IMR-90 (cell line): ENCODE measurements at regions not wholly inside any gene's neighbourhood (a gene's known extent, or its start where the extent isn't known, plus 50 kb on each side); places are given as distances from the start of the nearest gene placed in this dataset.

Experiments
- CEBPB ChIP-seq: IDR thresholded peaks from 2 replicates; pipeline ENCODE4 v1.6.1; 2012; ENCODE audit warnings: low read depth, low read length, improper control_type of control experiment
- CTCF ChIP-seq: conservative IDR thresholded peaks from 2 replicates; pipeline ENCODE4 v1.5.1; 2012; ENCODE audit warnings: mild to moderate bottlenecking, low read depth, low read length, improper control_type of control experiment
- ELK1 ChIP-seq: fragments of 150-350 bp; IDR thresholded peaks from 2 replicates; pipeline ENCODE4 v1.6.1; 2016; ENCODE audit warnings: low read depth, mild to moderate bottlenecking, low read length, moderate library complexity, borderline replicate concordance
- FOS ChIP-seq: fragments of 150-350 bp; IDR thresholded peaks from 2 replicates; pipeline ENCODE4 v1.6.1; 2016; ENCODE audit warnings: low read depth, low read length
- MAFK ChIP-seq: IDR thresholded peaks from 2 replicates; pipeline ENCODE4 v1.6.1; 2012; ENCODE audit warnings: low read depth, low read length, improper control_type of control experiment
- MXI1 ChIP-seq: IDR thresholded peaks from 2 replicates; pipeline ENCODE4 v1.6.1; 2012; ENCODE audit warnings: low read depth, mild to moderate bottlenecking, low read length, moderate library complexity, borderline replicate concordance
- NFE2L2 ChIP-seq: fragments of 150-350 bp; IDR thresholded peaks from 2 replicates; pipeline ENCODE4 v1.6.1; 2016; ENCODE audit warnings: low read depth, mild to moderate bottlenecking, low read length
- POLR2A ChIP-seq: IDR thresholded peaks from 2 replicates; pipeline ENCODE4 v1.6.1; 2012; ENCODE audit warnings: mild to moderate bottlenecking, low read depth, low read length
- RAD21 ChIP-seq: IDR thresholded peaks from 2 replicates; pipeline ENCODE4 v1.6.1; 2012; ENCODE audit warnings: low read length, improper control_type of control experiment
- RCOR1 ChIP-seq: IDR thresholded peaks from 2 replicates; pipeline ENCODE4 v1.6.1; 2012; ENCODE audit warnings: mild to moderate bottlenecking, low read length, improper control_type of control experiment; ENCODE audit not compliant: insufficient replicate concordance
- SMC3 ChIP-seq: fragments of 150-350 bp; IDR thresholded peaks from 2 replicates; pipeline ENCODE4 v1.6.1; 2016; ENCODE audit warnings: low read depth, mild to moderate bottlenecking, antibody characterized with exemption, low read length, moderate library complexity
- TF ChIP-seq, protein P1 (sequence below): fragments of 150-350 bp; IDR thresholded peaks from 2 replicates; pipeline ENCODE4 v1.6.1; 2017; ENCODE audit warnings: mild to moderate bottlenecking, antibody characterized with exemption, low read length, low read depth

DNA sequence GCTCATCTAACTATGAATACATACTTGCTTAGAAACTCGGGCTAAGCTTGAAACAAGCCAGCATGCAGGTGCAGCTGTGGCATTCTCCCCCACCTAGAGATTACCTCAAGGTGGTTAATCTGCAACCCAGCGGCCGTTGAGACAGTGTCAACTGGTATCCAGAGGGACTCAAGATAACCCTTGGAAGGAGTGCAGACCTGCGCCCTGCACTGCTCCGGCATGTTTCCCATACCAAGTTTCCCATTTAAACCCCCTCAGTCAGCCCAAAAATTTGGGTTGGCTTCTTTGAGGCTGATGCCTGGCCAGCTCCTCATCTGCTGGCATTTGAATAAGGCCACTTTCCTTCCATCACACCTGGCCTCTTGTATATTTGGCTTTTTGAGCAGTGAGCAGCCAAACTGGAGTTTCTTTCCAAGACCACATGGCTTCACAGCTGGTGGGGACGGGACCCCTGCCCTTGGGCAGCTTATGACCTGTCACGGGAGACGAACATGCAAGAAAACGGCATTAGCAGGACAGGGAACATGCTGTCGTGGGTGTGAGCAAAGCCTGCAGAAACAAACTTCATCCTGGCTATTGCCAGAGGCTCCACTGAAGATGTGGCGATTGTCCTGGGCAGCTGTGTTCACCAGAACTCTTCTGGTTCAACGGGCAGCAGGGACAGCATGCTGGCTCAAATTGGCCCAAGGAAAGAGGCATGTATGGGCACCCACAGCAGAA, 98.2 kb downstream of the PLXNA1 start:
- TF ChIP-seq RCOR1 (no peak), CTCF (no peak), MXI1 (no peak), POLR2A (no peak), ELK1 (no peak), NFE2L2 (no peak), RAD21 (no peak), CEBPB (no peak), MAFK (no peak), SMC3 (no peak), FOS (no peak)
- TF ChIP-seq, protein P1, sequence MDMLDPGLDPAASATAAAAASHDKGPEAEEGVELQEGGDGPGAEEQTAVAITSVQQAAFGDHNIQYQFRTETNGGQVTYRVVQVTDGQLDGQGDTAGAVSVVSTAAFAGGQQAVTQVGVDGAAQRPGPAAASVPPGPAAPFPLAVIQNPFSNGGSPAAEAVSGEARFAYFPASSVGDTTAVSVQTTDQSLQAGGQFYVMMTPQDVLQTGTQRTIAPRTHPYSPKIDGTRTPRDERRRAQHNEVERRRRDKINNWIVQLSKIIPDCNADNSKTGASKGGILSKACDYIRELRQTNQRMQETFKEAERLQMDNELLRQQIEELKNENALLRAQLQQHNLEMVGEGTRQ, result no peak
